Esophagus squamous epithelium (tissue), 4 donors: ENCODE measurements at regions not wholly inside any gene's neighbourhood (a gene's known extent, or its start where the extent isn't known, plus 50 kb on each side); places are given as distances from the start of the nearest gene placed in this dataset.

Source experiments
- CTCF ChIP-seq, 6 experiments: fragments of 450-650 bp in 4 of 6; fragments of 200-600 bp in 2 of 6; sonication (generic) in 2 of 6; IDR thresholded peaks; one replicate each; pipeline ENCODE4 v1.5.1; 2016 to 2019; ENCODE audit warnings: antibody characterized with exemption in 6 of 6, mild to moderate bottlenecking in 4 of 6, moderate library complexity in 4 of 6
- POLR2A ChIP-seq, 4 donors: fragments of 450-650 bp; IDR thresholded peaks; one replicate each; pipeline ENCODE4 v1.6.1; 2017; ENCODE audit warnings: antibody characterized with exemption in 4 of 4, mild to moderate bottlenecking in 4 of 4, moderate library complexity in 3 of 4

GRCh38 chr14:54314365-54315104 lies 82.3 kb upstream of the CDKN3 start:
- TF ChIP-seq CTCF (IDR thresholded peaks at IDR 0.05) (no peak), POLR2A (IDR thresholded peaks at IDR 0.05) (no peak)
